ENCODE measurements at regions not wholly inside any gene's neighbourhood (a gene's known extent, or its start where the extent isn't known, plus 50 kb on each side); places are given as distances from the start of the nearest gene placed in this dataset.
"Not testable (repeated sequence)": the region's sequence is repeated elsewhere in the genome, so short reads cannot be mapped to it uniquely, and the experiment has no call there.

DNA sequence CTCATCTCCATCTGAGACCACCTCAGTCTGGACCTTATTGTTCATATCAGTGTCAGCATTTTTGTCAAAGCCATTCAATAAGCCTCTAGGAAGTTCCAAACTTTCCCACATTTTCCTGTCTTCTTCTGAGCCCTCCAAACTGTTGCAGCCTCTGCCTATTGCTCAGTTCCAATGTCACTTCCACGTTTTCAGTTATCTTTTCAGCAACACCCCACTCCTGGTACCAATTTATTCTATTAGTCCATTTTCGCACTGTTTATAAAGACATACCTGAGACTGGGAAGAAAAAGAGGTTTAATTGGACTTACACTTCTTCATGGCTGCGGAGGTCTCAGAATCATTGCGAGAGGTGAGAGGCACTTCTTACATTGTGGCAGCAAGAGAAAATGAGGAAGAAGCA, 339.3 kb downstream of the TLL1 start:
- not testable (repeated sequence) for H3K27me3 ChIP-seq (ENCODE audit: insufficient read depth, low read length); H3K27ac ChIP-seq (ENCODE audit: low read depth, low read length); H3K4me3 Mint-ChIP-seq (ENCODE audit: unreplicated experiment); H3K4me3 ChIP-seq (ENCODE audit: insufficient read depth, low read depth, low read length); H3K27me3 Mint-ChIP-seq (ENCODE audit: low read depth, unreplicated experiment); FAIRE-seq; H3K9ac ChIP-seq (ENCODE audit: low read length); H3K9me3 ChIP-seq (ENCODE audit: insufficient read depth, low read depth, low read length); H2AFZ ChIP-seq (ENCODE audit: low read depth, low read length); DNase-seq (ENCODE audit: low read depth); H3K36me3 ChIP-seq (ENCODE audit: insufficient read depth, low read length); H4K20me1 ChIP-seq (ENCODE audit: insufficient read depth, low read length); H3K4me2 ChIP-seq (ENCODE audit: low read length); H3K4me1 Mint-ChIP-seq (ENCODE audit: low read depth, unreplicated experiment); H3K27ac Mint-ChIP-seq (ENCODE audit: unreplicated experiment); H3K4me1 ChIP-seq (ENCODE audit: insufficient read depth, low read length); H3K36me3 Mint-ChIP-seq (ENCODE audit: low read depth, unreplicated experiment); H3K79me2 ChIP-seq (ENCODE audit: insufficient read depth, low read length)
- H3K9me3 Mint-ChIP-seq (ENCODE audit: unreplicated experiment): peaks cover 29% of the 10 kb centered on the region

DNA sequence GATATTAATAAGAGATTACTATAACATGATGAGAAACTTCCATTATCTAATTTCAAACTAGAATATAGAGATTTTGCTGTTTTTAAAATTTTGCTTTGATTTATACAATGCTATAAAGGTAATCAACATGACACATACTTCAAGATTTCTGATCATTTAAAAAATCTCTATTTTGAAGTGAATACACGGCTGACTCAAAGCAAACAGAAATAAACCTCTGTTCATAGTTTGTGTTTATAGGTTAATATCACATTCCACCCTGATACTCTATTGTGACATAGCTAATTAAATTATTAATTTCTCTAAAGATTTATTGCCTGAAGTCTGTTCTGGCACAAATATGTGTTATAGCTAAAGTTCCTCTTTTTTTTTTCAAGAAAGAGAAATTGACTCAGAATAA, 349.2 kb downstream of the TLL1 start:
- no peaks in the 10 kb centered on the region for H3K4me1 ChIP-seq (ENCODE audit: insufficient read depth, low read length)
- H3K9me3 Mint-ChIP-seq (ENCODE audit: unreplicated experiment): no peaks in the 10 kb centered on the region
- H3K9me3 ChIP-seq (ENCODE audit: insufficient read depth, low read depth, low read length): no peaks in the 10 kb centered on the region
- H3K27me3 ChIP-seq (ENCODE audit: insufficient read depth, low read length): no peaks in the 10 kb centered on the region
- H3K4me3 ChIP-seq (ENCODE audit: insufficient read depth, low read depth, low read length): no peak overlapping the region
- no peak overlapping the region for H3K9ac ChIP-seq (ENCODE audit: low read length)
- no peaks in the 10 kb centered on the region for H3K36me3 Mint-ChIP-seq (ENCODE audit: low read depth, unreplicated experiment)
- TF ChIP-seq, protein P1, sequence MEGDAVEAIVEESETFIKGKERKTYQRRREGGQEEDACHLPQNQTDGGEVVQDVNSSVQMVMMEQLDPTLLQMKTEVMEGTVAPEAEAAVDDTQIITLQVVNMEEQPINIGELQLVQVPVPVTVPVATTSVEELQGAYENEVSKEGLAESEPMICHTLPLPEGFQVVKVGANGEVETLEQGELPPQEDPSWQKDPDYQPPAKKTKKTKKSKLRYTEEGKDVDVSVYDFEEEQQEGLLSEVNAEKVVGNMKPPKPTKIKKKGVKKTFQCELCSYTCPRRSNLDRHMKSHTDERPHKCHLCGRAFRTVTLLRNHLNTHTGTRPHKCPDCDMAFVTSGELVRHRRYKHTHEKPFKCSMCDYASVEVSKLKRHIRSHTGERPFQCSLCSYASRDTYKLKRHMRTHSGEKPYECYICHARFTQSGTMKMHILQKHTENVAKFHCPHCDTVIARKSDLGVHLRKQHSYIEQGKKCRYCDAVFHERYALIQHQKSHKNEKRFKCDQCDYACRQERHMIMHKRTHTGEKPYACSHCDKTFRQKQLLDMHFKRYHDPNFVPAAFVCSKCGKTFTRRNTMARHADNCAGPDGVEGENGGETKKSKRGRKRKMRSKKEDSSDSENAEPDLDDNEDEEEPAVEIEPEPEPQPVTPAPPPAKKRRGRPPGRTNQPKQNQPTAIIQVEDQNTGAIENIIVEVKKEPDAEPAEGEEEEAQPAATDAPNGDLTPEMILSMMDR (IDR thresholded peaks at IDR 0.05; ENCODE audit: insufficient read depth, low read depth, low read length): no peak
- no peak for TF ChIP-seq EZH2 (IDR thresholded peaks at IDR 0.05; ENCODE audit: insufficient read depth, low read length)
- H3K79me2 ChIP-seq (ENCODE audit: insufficient read depth, low read length): no peaks in the 10 kb centered on the region
- no peak overlapping the region for H3K4me3 Mint-ChIP-seq (ENCODE audit: unreplicated experiment)
- H3K4me1 Mint-ChIP-seq (ENCODE audit: low read depth, unreplicated experiment): no peaks in the 10 kb centered on the region
- no peak overlapping the region for H3K4me2 ChIP-seq (ENCODE audit: low read length)
- H4K20me1 ChIP-seq (ENCODE audit: insufficient read depth, low read length): no peaks in the 10 kb centered on the region
- H3K27ac ChIP-seq (ENCODE audit: low read depth, low read length): no peak overlapping the region
- H3K27ac Mint-ChIP-seq (ENCODE audit: unreplicated experiment): no peak overlapping the region
- H3K36me3 ChIP-seq (ENCODE audit: insufficient read depth, low read length): no peaks in the 10 kb centered on the region
- DNase-seq (ENCODE audit: low read depth): no peak
- no peak overlapping the region for H2AFZ ChIP-seq (ENCODE audit: low read depth, low read length)
- FAIRE-seq: no peak
- H3K27me3 Mint-ChIP-seq (ENCODE audit: low read depth, unreplicated experiment): no peaks in the 10 kb centered on the region

DNA sequence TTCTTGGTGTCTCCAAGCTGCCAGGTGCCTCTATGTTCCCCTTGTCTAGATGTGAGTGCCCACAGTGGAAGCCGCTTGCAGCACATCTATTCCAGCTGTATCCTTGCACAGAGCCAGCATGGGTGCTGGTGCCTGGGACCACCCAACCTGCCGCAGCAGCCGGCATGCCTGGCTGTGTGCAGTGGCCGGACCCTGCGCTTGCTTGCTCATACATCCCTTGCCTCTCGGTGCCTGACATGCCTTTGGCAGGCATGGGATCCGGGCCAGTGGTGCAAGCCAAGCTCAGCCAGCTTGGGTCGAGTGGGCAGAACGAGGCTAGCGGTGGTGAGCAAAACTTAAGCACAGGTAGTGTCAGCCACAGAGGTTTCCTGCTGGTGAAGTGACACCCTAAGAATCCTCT, 355.1 kb downstream of the TLL1 start:
- Histone ChIP-seq H2AFZ (ENCODE audit: low read depth, low read length) (no peak overlapping the region), H3K4me3 (ENCODE audit: insufficient read depth, low read depth, low read length) (no peak overlapping the region), H3K27me3 (ENCODE audit: insufficient read depth, low read length) (no peaks in the 10 kb centered on the region), H4K20me1 (ENCODE audit: insufficient read depth, low read length) (no peaks in the 10 kb centered on the region), H3K9me3 (ENCODE audit: insufficient read depth, low read depth, low read length) (no peaks in the 10 kb centered on the region), H3K4me1 (ENCODE audit: insufficient read depth, low read length) (no peaks in the 10 kb centered on the region), H3K36me3 (ENCODE audit: insufficient read depth, low read length) (no peaks in the 10 kb centered on the region), H3K27ac (ENCODE audit: low read depth, low read length) (no peak overlapping the region), H3K79me2 (ENCODE audit: insufficient read depth, low read length) (no peaks in the 10 kb centered on the region), H3K9ac (ENCODE audit: low read length) (no peak overlapping the region), H3K4me2 (ENCODE audit: low read length) (no peak overlapping the region)
- H3K4me1 Mint-ChIP-seq (ENCODE audit: low read depth, unreplicated experiment): no peaks in the 10 kb centered on the region
- FAIRE-seq (no peak), DNase-seq (ENCODE audit: low read depth) (no peak)
- no peak for TF ChIP-seq EZH2 (IDR thresholded peaks at IDR 0.05; ENCODE audit: insufficient read depth, low read length)
- TF ChIP-seq, protein P1 (IDR thresholded peaks at IDR 0.05; ENCODE audit: insufficient read depth, low read depth, low read length): no peak
- H3K9me3 Mint-ChIP-seq (ENCODE audit: unreplicated experiment): no peaks in the 10 kb centered on the region
- no peaks in the 10 kb centered on the region for H3K27me3 Mint-ChIP-seq (ENCODE audit: low read depth, unreplicated experiment)
- no peak overlapping the region for H3K27ac Mint-ChIP-seq (ENCODE audit: unreplicated experiment)
- no peak overlapping the region for H3K4me3 Mint-ChIP-seq (ENCODE audit: unreplicated experiment)
- no peaks in the 10 kb centered on the region for H3K36me3 Mint-ChIP-seq (ENCODE audit: low read depth, unreplicated experiment)

Data from astrocyte (in vitro differentiated cells and primary cell).